Epithelial cell of esophagus (primary cell): ENCODE measurements at regions not wholly inside any gene's neighbourhood (a gene's known extent, or its start where the extent isn't known, plus 50 kb on each side); places are given as distances from the start of the nearest gene placed in this dataset.
A peak's percentile ranks its signal among the peaks of the same experiment; 100 is the strongest.

Experiments used
- DNase-seq: peaks from one replicate; pipeline ENCODE4 v3.0.0; 2010; ENCODE audit warnings: low read depth
- H3K4me3 ChIP-seq: 2 replicates; pipeline ENCODE4 v1.5.1; 2011; ENCODE audit warnings: mild to moderate bottlenecking, low read length, control low read depth
- CTCF ChIP-seq: IDR thresholded peaks from 2 replicates; pipeline ENCODE4 v1.5.1; 2011; ENCODE audit warnings: low read depth, mild to moderate bottlenecking, low read length, control low read depth, inconsistent platforms; ENCODE audit not compliant: insufficient read depth; ENCODE audit errors: missing control alignments

DNA sequence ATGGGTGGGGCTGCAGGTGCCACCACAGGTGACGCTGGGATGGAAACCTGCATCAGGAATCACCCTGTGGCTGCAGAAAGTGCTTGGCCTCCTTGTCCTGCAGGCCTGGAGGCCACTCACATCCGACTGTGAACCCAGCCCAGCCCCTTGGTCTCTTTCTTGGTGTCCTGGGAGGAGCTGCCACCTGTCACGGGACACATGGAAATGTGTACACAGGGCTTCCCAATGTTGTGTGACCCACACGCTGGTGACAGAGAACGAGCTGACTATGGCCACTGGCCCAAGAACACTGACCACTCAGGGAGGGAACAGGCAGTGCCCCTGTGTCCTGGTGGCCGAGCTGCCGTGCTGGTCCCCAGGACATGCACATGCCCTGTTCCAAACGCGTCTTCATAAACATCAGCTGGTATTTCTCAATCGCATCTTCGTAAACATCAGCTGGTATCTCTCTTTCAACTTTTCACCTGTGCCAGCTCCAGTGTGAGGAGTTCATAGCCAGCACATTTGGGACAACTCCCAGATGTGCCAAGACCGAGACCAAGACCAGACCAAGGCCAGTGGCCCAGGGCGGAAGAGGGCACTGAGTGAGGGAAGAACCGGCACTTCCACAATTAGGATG lies 57.9 kb upstream of the INPP5A start:
- DNase-seq = no peak
- TF ChIP-seq CTCF = no peak
- H3K4me3 ChIP-seq = no peak overlapping the region

DNA sequence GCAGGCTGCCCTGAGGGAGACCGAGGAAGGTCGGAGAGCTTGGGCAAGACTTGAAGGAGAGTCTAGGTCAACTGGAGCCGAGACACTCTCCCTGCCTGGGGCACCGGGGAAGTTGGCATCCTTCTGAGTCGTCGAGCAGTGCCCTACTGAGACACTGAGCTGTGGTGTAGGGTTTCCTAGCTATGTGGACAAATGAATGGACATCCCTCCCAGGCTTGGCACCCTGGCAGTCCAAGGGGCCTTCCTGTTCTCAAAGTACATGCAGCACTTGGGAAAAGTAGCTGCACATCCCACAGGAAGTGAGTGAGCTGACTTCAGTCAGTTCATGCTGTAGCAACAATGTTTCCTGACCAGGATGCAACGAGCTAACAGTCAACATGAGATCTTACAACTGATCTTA lies 57.2 kb upstream of the INPP5A start:
- TF ChIP-seq CTCF = no peak
- no peak overlapping the region for H3K4me3 ChIP-seq
- peak; percentile 21 for DNase-seq

GRCh38 chr10:132481690-132482089 lies 55.9 kb upstream of the INPP5A start:
- DNase-seq = no peak
- no peak for TF ChIP-seq CTCF
- H3K4me3 ChIP-seq = no peak overlapping the region

GRCh38 chr10:132482090-132482800 lies 55.3 kb upstream of the INPP5A start:
- no peak overlapping the region for H3K4me3 ChIP-seq
- TF ChIP-seq CTCF = no peak
- peak; percentile 89 for DNase-seq

DNA sequence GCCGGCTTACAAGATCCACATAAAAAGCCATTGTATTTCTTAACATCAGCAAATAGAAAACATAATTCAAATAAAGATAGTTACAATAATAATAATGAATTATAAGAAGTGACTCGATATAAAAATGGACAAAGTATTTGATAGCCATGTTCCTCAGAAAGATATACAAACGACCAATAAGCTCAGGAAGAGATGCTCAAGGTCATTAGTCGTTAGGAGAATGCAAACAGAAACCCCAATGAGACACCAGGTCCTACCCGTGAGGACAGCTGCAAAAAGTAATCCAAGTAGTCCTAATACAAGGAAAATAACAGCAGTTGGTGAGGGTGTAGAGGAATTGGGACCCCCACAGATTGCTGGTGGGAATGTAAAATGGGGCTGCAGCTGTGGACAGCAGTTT lies 54.2 kb upstream of the INPP5A start:
- H3K4me3 ChIP-seq = no peak overlapping the region
- DNase-seq = no peak
- TF ChIP-seq CTCF = no peak

- DNase-seq = no peak
- H3K4me3 ChIP-seq = no peak overlapping the region
- TF ChIP-seq CTCF = no peak
Measured at GRCh38 chr10:132484922-132485321, 52.7 kb upstream of the INPP5A start.

DNA sequence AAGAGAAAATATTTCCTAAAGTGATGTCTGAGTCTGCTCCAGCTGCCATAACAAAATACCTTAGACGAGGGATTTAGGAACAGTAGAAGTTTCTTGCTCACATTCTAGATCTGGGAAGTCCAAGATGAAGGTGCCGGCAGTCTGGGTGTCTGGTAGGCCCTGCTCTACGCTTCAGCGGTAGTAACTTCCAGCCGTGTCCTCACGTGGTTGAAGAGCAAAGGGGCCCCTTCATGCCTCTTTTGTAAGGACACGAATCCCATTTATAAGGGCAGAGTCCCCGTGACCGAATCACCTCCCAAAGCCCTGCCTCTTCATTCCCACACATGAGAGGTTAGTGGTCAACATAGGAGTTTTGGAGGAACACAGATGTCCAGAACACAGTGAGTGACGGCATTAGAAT lies 52.2 kb upstream of the INPP5A start:
- H3K4me3 ChIP-seq = no peak overlapping the region
- DNase-seq = no peak
- no peak for TF ChIP-seq CTCF
